HCT116 (cell line): ENCODE measurements at regions not wholly inside any gene's neighbourhood (a gene's known extent, or its start where the extent isn't known, plus 50 kb on each side); places are given as distances from the start of the nearest gene placed in this dataset.

Source experiments
- ATAC-seq: fragments of 200-7000 bp; cut with Tn5 transposase; 2 replicates; pipeline ENCODE4 v1.9.1; 2020; ENCODE audit warnings: mild to moderate bottlenecking, moderate library complexity
- BruUV-seq: library from RNA; stranded (reverse); fragments of 400-500 nt; replicated peaks from 2 replicates; lab custom pipeline; 2021; lab: Mats Ljungman, UMichigan
- CTCF ChIA-PET: fragments of 300-600 bp; sonication (Branson Sonifier 250); formaldehyde crosslinking; loops from one replicate; lab custom pipeline; 2021; ENCODE audit warnings: antibody characterized with exemption; lab: Charles Lee
- POLR2A ChIA-PET: fragments of 300-600, 350-600 bp; sonication (Branson Sonifier 250); formaldehyde crosslinking; loops from one replicate; lab custom pipeline; 2021; ENCODE audit warnings: antibody characterized with exemption; lab: Charles Lee
- RAD21 ChIA-PET, 2 experiments: fragments of 300-600 bp; sonication (Branson Sonifier 250); formaldehyde crosslinking; loops; one replicate each; lab custom pipeline; 2023; ENCODE audit warnings: low total read pairs in 2 of 2; ENCODE audit not compliant: uncharacterized antibody in 2 of 2, unreplicated experiment in 2 of 2, low non-redundant PET in 1 of 2; lab: Charles Lee
- DNase-seq: peaks from one replicate; pipeline ENCODE4 v3.0.0-alpha.2; 2010; ENCODE audit warnings: low read depth, low spot score
- H2AFZ ChIP-seq: fragments of 200-600 bp; shearing (Covaris generic), sonication (generic); 2 replicates; pipeline ENCODE4 v1.6.1; 2017; ENCODE audit warnings: low read depth, mixed run types, mixed read lengths, antibody characterized with exemption, low read length; ENCODE audit not compliant: poor library complexity, severe bottlenecking
- H3K27ac ChIP-seq: 2 replicates; pipeline ENCODE4 v1.5.1; 2012; ENCODE audit warnings: low read depth, low read length
- H3K27me3 ChIP-seq: fragments of 200-600 bp; sonication (generic); 2 replicates; pipeline ENCODE4 v1.6.1; 2016; ENCODE audit warnings: mixed run types, low read length, mixed read lengths; ENCODE audit not compliant: insufficient read depth
- H3K36me3 ChIP-seq, 2 experiments: fragments of 200-500 bp in 1 of 2; fragments of 200-600 bp in 1 of 2; sonication (Bioruptor generic) in 1 of 2; sonication (generic) in 1 of 2; 2 replicates each; pipeline versions ENCODE4 v1.5.1 to v1.6.1; 2014 to 2016; ENCODE audit warnings: low read length in 2 of 2, inconsistent platforms in 1 of 2, mixed read lengths in 1 of 2, mixed run types in 1 of 2; ENCODE audit not compliant: insufficient read depth in 2 of 2, control insufficient read depth in 1 of 2
- H3K4me1 ChIP-seq, 2 experiments: fragments of 200-600 bp in 1 of 2; sonication (generic) in 1 of 2; 2 replicates each; pipeline versions ENCODE4 v1.5.1 to v1.6.1; 2012 to 2017; ENCODE audit warnings: low read length in 2 of 2, inconsistent platforms in 1 of 2, mild to moderate bottlenecking in 1 of 2, mixed read lengths in 1 of 2, mixed run types in 1 of 2, moderate library complexity in 1 of 2; ENCODE audit not compliant: insufficient read depth in 2 of 2, control insufficient read depth in 1 of 2
- H3K4me2 ChIP-seq: fragments of 200-600 bp; sonication (generic); 2 replicates; pipeline ENCODE4 v1.6.1; 2017; ENCODE audit warnings: mixed run types, low read length, mixed read lengths
- H3K4me3 ChIP-seq, 2 experiments: fragments of 200-600 bp in 1 of 2; sonication (generic) in 1 of 2; replicated peaks in 1 of 2; 2 replicates each; pipeline ENCODE4 v1.5.1; 2011 to 2016; ENCODE audit warnings: low read length in 2 of 2, control low read depth in 1 of 2, low read depth in 1 of 2, mild to moderate bottlenecking in 1 of 2, mixed read lengths in 1 of 2, mixed run types in 1 of 2
- H3K79me2 ChIP-seq: fragments of 200-600 bp; sonication (generic); 2 replicates; pipeline ENCODE4 v1.6.1; 2017; ENCODE audit warnings: mild to moderate bottlenecking, mixed run types, low read length, moderate library complexity, mixed read lengths; ENCODE audit not compliant: insufficient read depth
- H3K9ac ChIP-seq: fragments of 200-600 bp; sonication (generic); 2 replicates; pipeline ENCODE4 v1.6.1; 2016; ENCODE audit warnings: low read length, mixed read lengths
- H3K9me2 ChIP-seq: fragments of 200-600 bp; sonication (generic), shearing (Covaris generic); 2 replicates; pipeline ENCODE4 v1.6.1; 2017; ENCODE audit warnings: mixed run types, mild to moderate bottlenecking, moderate library complexity; ENCODE audit not compliant: insufficient read depth
- H3K9me3 ChIP-seq, 2 experiments: fragments of 200-500 bp in 1 of 2; fragments of 200-600 bp in 1 of 2; sonication (Bioruptor generic) in 1 of 2; sonication (generic) in 1 of 2; 2 replicates each; pipeline ENCODE4 v1.6.1; 2014 to 2017; ENCODE audit warnings: low read length in 2 of 2, mixed read lengths in 2 of 2, inconsistent platforms in 1 of 2, low read depth in 1 of 2, mild to moderate bottlenecking in 1 of 2, mixed run types in 1 of 2, moderate library complexity in 1 of 2; ENCODE audit not compliant: control insufficient read depth in 1 of 2, insufficient read depth in 1 of 2
- H4K20me1 ChIP-seq: fragments of 200-600 bp; sonication (generic), shearing (Covaris generic); 2 replicates; pipeline ENCODE4 v1.6.1; 2017; ENCODE audit warnings: mixed run types, mild to moderate bottlenecking, moderate library complexity; ENCODE audit not compliant: insufficient read depth
- EGR1 ChIP-seq: IDR thresholded peaks from 2 replicates; pipeline ENCODE4 v1.6.1; 2012; ENCODE audit warnings: low read depth
- ELF1 ChIP-seq: IDR thresholded peaks from 2 replicates; pipeline ENCODE4 v1.6.1; 2012; ENCODE audit warnings: low read depth, borderline replicate concordance
- EZH2 ChIP-seq: fragments of 200-600 bp; sonication (generic); IDR thresholded peaks from 2 replicates; pipeline ENCODE4 v1.6.1; 2017; ENCODE audit warnings: antibody characterized with exemption, mixed run types
- MAX ChIP-seq: IDR thresholded peaks from 2 replicates; pipeline ENCODE4 v1.6.1; 2012
- SIN3A ChIP-seq: IDR thresholded peaks from 2 replicates; pipeline ENCODE4 v1.6.1; 2012; ENCODE audit warnings: low read depth
- SRF ChIP-seq: IDR thresholded peaks from 2 replicates; pipeline ENCODE4 v1.6.1; 2012; ENCODE audit warnings: low read depth
- YY1 ChIP-seq: IDR thresholded peaks from 2 replicates; pipeline ENCODE4 v1.6.1; 2011; ENCODE audit warnings: low read length, low read depth, moderate library complexity, mild to moderate bottlenecking; ENCODE audit not compliant: insufficient replicate concordance; ENCODE audit errors: extremely low read depth
- ZFX ChIP-seq: fragments of 450-650 bp; IDR thresholded peaks from 2 replicates; pipeline ENCODE4 v1.6.1; 2017
- ZNF274 ChIP-seq: fragments of 200-500 bp; sonication (Bioruptor generic); IDR thresholded peaks from 2 replicates; pipeline ENCODE4 v1.6.1; 2014; ENCODE audit warnings: mild to moderate bottlenecking, low read depth, low read length, inconsistent platforms
- intact Hi-C: fragments of 100-400 bp; cut with micrococcal nuclease; formaldehyde crosslinking; loops from 2 replicates; pipeline ENCODE4 v1.10.0; 2022
- TF ChIP-seq, protein P1 (sequence below), 3 experiments: fragments of 200-600 bp in 1 of 3; sonication (generic) in 1 of 3; IDR thresholded peaks in 2 of 3; conservative IDR thresholded peaks in 1 of 3; 2 replicates each; pipeline ENCODE4 v1.5.1; 2012 to 2017; ENCODE audit warnings: low read depth in 2 of 3, low read length in 2 of 3, antibody characterized with exemption in 1 of 3, borderline replicate concordance in 1 of 3, control low read depth in 1 of 3, mild to moderate bottlenecking in 1 of 3, mixed read lengths in 1 of 3, mixed run types in 1 of 3, moderate library complexity in 1 of 3; ENCODE audit not compliant: insufficient read depth in 1 of 3
- TF ChIP-seq, protein P2 (sequence below): IDR thresholded peaks from 2 replicates; pipeline ENCODE4 v1.6.1; 2012

DNA sequence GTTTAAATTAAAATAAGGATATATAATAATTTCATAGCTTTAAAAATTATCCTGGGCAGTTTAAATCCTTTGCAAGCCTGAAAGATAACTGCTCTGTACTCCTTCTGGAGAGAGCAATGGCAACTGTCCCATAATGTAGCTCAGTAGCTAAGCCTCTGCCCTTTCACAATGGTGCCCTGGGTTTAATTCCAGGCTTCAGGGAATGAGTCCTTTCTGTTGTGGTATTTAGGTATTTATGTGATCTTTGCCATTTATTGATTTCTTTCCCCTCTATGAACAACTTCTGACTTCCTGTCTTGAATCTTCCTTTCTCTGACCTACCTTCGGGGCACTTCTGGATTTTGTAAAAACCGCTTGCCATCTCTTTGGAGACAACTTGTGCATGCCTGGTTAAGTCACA, 773.2 kb downstream of the IPMK start:
- Histone ChIP-seq H3K79me2 (no peaks in the 10 kb centered on the region), H3K9me2 (no peaks in the 10 kb centered on the region), H2AFZ (no peak overlapping the region), H3K4me1 (no peaks in the 10 kb centered on the region), H3K36me3 (no peaks in the 10 kb centered on the region), H3K27me3 (no peaks in the 10 kb centered on the region), H4K20me1 (no peaks in the 10 kb centered on the region), H3K9ac (no peak overlapping the region), H3K9me3 (peaks cover 0 to 3% of the 10 kb centered on the region in 2 experiments; a peak in 1 of 4 replicates), H3K4me2 (no peak overlapping the region), H3K27ac (no peak overlapping the region), H3K4me3 (no peak overlapping the region)
- TF ChIP-seq ELF1 (no peak), EZH2 (no peak), SIN3A (no peak), SRF (no peak), MAX (no peak), EGR1 (no peak), ZFX (no peak), YY1 (no peak), ZNF274 (no peak)
- TF ChIP-seq, protein P1, sequence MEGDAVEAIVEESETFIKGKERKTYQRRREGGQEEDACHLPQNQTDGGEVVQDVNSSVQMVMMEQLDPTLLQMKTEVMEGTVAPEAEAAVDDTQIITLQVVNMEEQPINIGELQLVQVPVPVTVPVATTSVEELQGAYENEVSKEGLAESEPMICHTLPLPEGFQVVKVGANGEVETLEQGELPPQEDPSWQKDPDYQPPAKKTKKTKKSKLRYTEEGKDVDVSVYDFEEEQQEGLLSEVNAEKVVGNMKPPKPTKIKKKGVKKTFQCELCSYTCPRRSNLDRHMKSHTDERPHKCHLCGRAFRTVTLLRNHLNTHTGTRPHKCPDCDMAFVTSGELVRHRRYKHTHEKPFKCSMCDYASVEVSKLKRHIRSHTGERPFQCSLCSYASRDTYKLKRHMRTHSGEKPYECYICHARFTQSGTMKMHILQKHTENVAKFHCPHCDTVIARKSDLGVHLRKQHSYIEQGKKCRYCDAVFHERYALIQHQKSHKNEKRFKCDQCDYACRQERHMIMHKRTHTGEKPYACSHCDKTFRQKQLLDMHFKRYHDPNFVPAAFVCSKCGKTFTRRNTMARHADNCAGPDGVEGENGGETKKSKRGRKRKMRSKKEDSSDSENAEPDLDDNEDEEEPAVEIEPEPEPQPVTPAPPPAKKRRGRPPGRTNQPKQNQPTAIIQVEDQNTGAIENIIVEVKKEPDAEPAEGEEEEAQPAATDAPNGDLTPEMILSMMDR (IDR thresholded peaks at IDR 0.05 in 2 of 3, conservative IDR thresholded peaks at IDR 0.05 in 1 of 3; ENCODE audit: borderline replicate concordance in 1 of 3, insufficient read depth in 1 of 3, low read depth in 2 of 3, low read length in 2 of 3): no peak
- TF ChIP-seq, protein P2, sequence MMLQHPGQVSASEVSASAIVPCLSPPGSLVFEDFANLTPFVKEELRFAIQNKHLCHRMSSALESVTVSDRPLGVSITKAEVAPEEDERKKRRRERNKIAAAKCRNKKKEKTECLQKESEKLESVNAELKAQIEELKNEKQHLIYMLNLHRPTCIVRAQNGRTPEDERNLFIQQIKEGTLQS: no peak
- DNase-seq (no peak), ATAC-seq (no peak)
- intact Hi-C loops: no loop called here
- CTCF ChIA-PET: no interaction called here
- BruUV-seq: no TSS peak
- POLR2A ChIA-PET: no interaction called here
- RAD21 ChIA-PET: no interaction called here
